ENCODE measurements at regions not wholly inside any gene's neighbourhood (a gene's known extent, or its start where the extent isn't known, plus 50 kb on each side); places are given as distances from the start of the nearest gene placed in this dataset.

- TF ChIP-seq ZNF609 (CRISPR knock-in tag; IDR thresholded peaks at IDR 0.05; ENCODE audit: borderline replicate concordance) = no peak
- TF ChIP-seq BMI1 (IDR thresholded peaks at IDR 0.05; ENCODE audit: low read length) = no peak
- TF ChIP-seq ZNF57 (CRISPR knock-in tag; IDR thresholded peaks at IDR 0.05) = no peak
- TF ChIP-seq HMGN3 (IDR thresholded peaks at IDR 0.05; ENCODE audit: borderline replicate concordance, extremely low read depth, insufficient read length, low read depth, low read length) = peak; percentile 76
- no peak for TF ChIP-seq ZNF124 (CRISPR knock-in tag; IDR thresholded peaks at IDR 0.05)
- no peak for TF ChIP-seq MNT (conservative IDR thresholded peaks at IDR 0.05)
- no peak for TF ChIP-seq ZBTB9 (CRISPR knock-in tag; IDR thresholded peaks at IDR 0.05)
- TF ChIP-seq ZZZ3 (IDR thresholded peaks at IDR 0.05) = no peak
- peak; percentile 63 for TF ChIP-seq SOX6 (IDR thresholded peaks at IDR 0.05)
- TF ChIP-seq ZBTB2 (IDR thresholded peaks at IDR 0.05) = 0 out of 2 replicates have a peak, but pooled peaks have one; percentile 33
- TF ChIP-seq ATF2 (CRISPR knock-in tag; IDR thresholded peaks at IDR 0.05) = no peak
- TF ChIP-seq POLR2A (conservative IDR thresholded peaks at IDR 0.05) = no peak
- no peak for TF ChIP-seq TCF7L2 (IDR thresholded peaks at IDR 0.05; ENCODE audit: low read depth, low read length)
- no peak for TF ChIP-seq RBBP5 (IDR thresholded peaks at IDR 0.05; ENCODE audit: borderline replicate concordance, insufficient read depth, low read length, poor library complexity, severe bottlenecking)
- no peak for TF ChIP-seq ILF3 (IDR thresholded peaks at IDR 0.05; ENCODE audit: borderline replicate concordance)
- no peak for TF ChIP-seq SAFB (IDR thresholded peaks at IDR 0.05; ENCODE audit: borderline replicate concordance, low read depth, low read length)
- TF ChIP-seq FOXJ2 (tag; IDR thresholded peaks at IDR 0.05) = no peak
- TF ChIP-seq E2F3 (CRISPR knock-in tag; IDR thresholded peaks at IDR 0.05) = no peak
- no peak for TF ChIP-seq YBX1 (IDR thresholded peaks at IDR 0.05)
Observed at GRCh38 chr3:139288266-139288821, 55.5 kb upstream of the MRPS22 start (continued).
